GM12878 (cell line): ENCODE measurements at regions not wholly inside any gene's neighbourhood (a gene's known extent, or its start where the extent isn't known, plus 50 kb on each side); places are given as distances from the start of the nearest gene placed in this dataset.

Source experiments
- ATAC-seq: fragments of 200-7000 bp; cut with Tn5 transposase; 3 replicates; pipeline ENCODE4 v1.9.1; 2020; ENCODE audit warnings: mild to moderate bottlenecking, moderate library complexity
- BruUV-seq: library from RNA; stranded (reverse); fragments of 400-500 nt; replicated peaks from 2 replicates; lab custom pipeline; 2021; lab: Mats Ljungman, UMichigan
- CTCF ChIA-PET: fragments of 300-600 bp; sonication (Branson Sonifier 250); formaldehyde crosslinking; extraction: SDS; loops from one replicate; lab custom pipeline; 2021; ENCODE audit warnings: inconsistent platforms; lab: Yijun Ruan, JAX
- POLR2A ChIA-PET: fragments of 350-600 bp; formaldehyde crosslinking; extraction: SDS; loops from one replicate; lab custom pipeline; 2021; ENCODE audit warnings: inconsistent platforms; lab: Charles Lee
- RAD21 ChIA-PET: fragments of 300-600 bp; sonication (Branson Sonifier 250); formaldehyde crosslinking; loops from one replicate; lab custom pipeline; 2023; ENCODE audit warnings: antibody characterized with exemption; ENCODE audit not compliant: unreplicated experiment; lab: Charles Lee
- SMC1A ChIA-PET: fragments of 300-600 bp; sonication (Branson Sonifier 250); formaldehyde crosslinking; loops from one replicate; lab custom pipeline; 2023; ENCODE audit not compliant: unreplicated experiment, uncharacterized antibody; lab: Charles Lee
- DNase-seq: peaks from one replicate; pipeline ENCODE4 v3.0.0-alpha.2; 2011; ENCODE audit warnings: low read depth, low spot score
- FAIRE-seq: peaks from 3 replicates; lab custom pipeline; 2011; peaks lifted over from hg19 to GRCh38; lab: Jason Lieb, UNC
- H2AFZ ChIP-seq: 2 replicates; pipeline ENCODE4 v1.6.0; 2011; ENCODE audit warnings: low read depth, low read length, control low read depth; ENCODE audit not compliant: control insufficient read depth
- H3K27ac ChIP-seq: 2 replicates; pipeline ENCODE4 v1.5.1; 2011; ENCODE audit warnings: control low read depth; ENCODE audit not compliant: control insufficient read depth, insufficient read depth
- H3K27me3 ChIP-seq, 2 experiments: replicated peaks in 1 of 2; 2 replicates each; pipeline versions ENCODE4 v1.6.0 to v1.6.1; 2011; ENCODE audit warnings: low read length in 1 of 2; ENCODE audit not compliant: control insufficient read depth in 2 of 2, insufficient read depth in 2 of 2
- H3K36me3 ChIP-seq, 2 experiments: 2 replicates each; pipeline ENCODE4 v1.5.1; 2011; ENCODE audit warnings: low read length in 1 of 2; ENCODE audit not compliant: control insufficient read depth in 2 of 2, insufficient read depth in 2 of 2
- H3K4me1 ChIP-seq: 2 replicates; pipeline ENCODE4 v1.6.1; 2011; ENCODE audit warnings: mild to moderate bottlenecking, low read length, moderate library complexity, mixed read lengths; ENCODE audit not compliant: control insufficient read depth, insufficient read depth
- H3K4me2 ChIP-seq: 2 replicates; pipeline ENCODE4 v1.6.0; 2011; ENCODE audit warnings: control low read depth; ENCODE audit not compliant: control insufficient read depth, insufficient read depth
- H3K4me3 ChIP-seq: fragments of 200-600 bp; sonication (generic); 2 replicates; pipeline ENCODE4 v1.5.1; 2016
- H3K79me2 ChIP-seq: 2 replicates; pipeline ENCODE4 v1.6.0; 2011; ENCODE audit warnings: low read length; ENCODE audit not compliant: control insufficient read depth, insufficient read depth
- H3K9ac ChIP-seq: 2 replicates; pipeline ENCODE4 v1.8.0; 2011; ENCODE audit warnings: low read length, control low read depth, mixed read lengths; ENCODE audit not compliant: control insufficient read depth, insufficient read depth
- H3K9me3 ChIP-seq: replicated peaks from 3 replicates; pipeline ENCODE4 v1.5.1; 2011; ENCODE audit warnings: mild to moderate bottlenecking, low read length; ENCODE audit not compliant: control insufficient read depth, insufficient read depth
- H4K20me1 ChIP-seq: 2 replicates; pipeline ENCODE4 v1.6.0; 2011; ENCODE audit not compliant: control insufficient read depth, insufficient read depth
- BACH1 ChIP-seq: fragments of 450-650 bp; IDR thresholded peaks from 2 replicates; pipeline ENCODE4 v1.6.1; 2017; ENCODE audit warnings: mild to moderate bottlenecking, borderline replicate concordance
- CBX5 ChIP-seq: sonication (generic); IDR thresholded peaks from 2 replicates; pipeline ENCODE4 v1.6.1; 2016; ENCODE audit warnings: low read depth, moderate library complexity, mild to moderate bottlenecking, inconsistent platforms
- E2F8 ChIP-seq: fragments of 450-650 bp; IDR thresholded peaks from 2 replicates; pipeline ENCODE4 v1.6.1; 2018; ENCODE audit warnings: mild to moderate bottlenecking, low read depth, moderate library complexity; ENCODE audit not compliant: partially characterized antibody
- HDAC6 ChIP-seq: fragments of 200-600 bp; sonication (generic); IDR thresholded peaks from one replicate; pipeline ENCODE4 v1.8.0; 2017; ENCODE audit warnings: antibody characterized with exemption; ENCODE audit not compliant: unreplicated experiment
- MTA2 ChIP-seq: fragments of 450-650 bp; IDR thresholded peaks from 2 replicates; pipeline ENCODE4 v1.6.1; 2016; ENCODE audit warnings: low read depth, mild to moderate bottlenecking, moderate library complexity
- TCF7 ChIP-seq: IDR thresholded peaks from 2 replicates; pipeline ENCODE4 v1.6.1; 2014; ENCODE audit warnings: antibody characterized with exemption, borderline replicate concordance
- WGBS: methylation state at CpG from one replicate; pipeline ENCODE4 v1.1.6; 2016; ENCODE audit warnings: low lambda C conversion rate; ENCODE audit not compliant: insufficient replicate concordance, insufficient coverage; ENCODE audit errors: missing lambda C conversion rate; 5-methylcytosine and 5-hydroxymethylcytosine counted together
- in situ Hi-C: fragments of 300-500 bp; cut with MboI; formaldehyde crosslinking; loops from 9 replicates; pipeline ENCODE4 v1.14.3; 2018; ENCODE audit warnings: mixed read lengths
- intact Hi-C: fragments of 100-400 bp; cut with micrococcal nuclease; formaldehyde crosslinking; loops from one replicate; pipeline ENCODE4 v1.14.2; 2022; ENCODE audit not compliant: unreplicated experiment

DNA sequence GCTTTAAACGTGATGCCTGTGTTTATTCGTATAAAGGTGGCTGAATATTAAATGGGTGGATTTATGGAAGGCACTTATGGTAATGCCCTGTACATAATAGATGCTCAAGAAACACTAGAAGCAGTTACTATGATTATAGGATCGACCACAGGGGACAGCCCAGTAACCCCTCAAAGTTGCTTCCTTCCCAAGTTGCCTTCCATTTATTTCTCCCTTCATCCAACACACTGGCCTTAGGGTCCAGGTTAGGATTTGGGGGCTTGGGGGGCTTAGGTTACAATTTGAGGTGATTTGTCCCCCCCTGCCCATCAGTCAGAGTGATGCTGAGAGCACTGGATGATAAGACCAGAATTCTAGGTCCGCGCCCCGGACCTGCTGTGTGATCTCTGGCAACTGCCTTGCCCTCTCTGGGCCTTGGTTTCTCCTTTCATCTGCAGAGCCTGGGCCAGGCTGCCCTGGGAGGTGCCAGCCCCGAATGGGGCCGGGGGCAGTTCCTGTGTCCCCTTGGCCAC is 101.5 kb downstream of the CEBPB start:
- Histone ChIP-seq H3K4me2 (no peak overlapping the region), H3K4me3 (no peak overlapping the region), H3K27ac (no peak overlapping the region), H3K27me3 (no peaks in the 10 kb centered on the region), H2AFZ (no peak overlapping the region), H4K20me1 (no peaks in the 10 kb centered on the region), H3K9me3 (no peaks in the 10 kb centered on the region), H3K4me1 (peaks cover 1% of the 10 kb centered on the region), H3K79me2 (no peaks in the 10 kb centered on the region), H3K36me3 (no peaks in the 10 kb centered on the region)
- 49% methylated on average over 8 of the region's 8 CpGs for WGBS
- BruUV-seq: no TSS peak
- intact Hi-C loops: no loop called here
- FAIRE-seq (no peak), ATAC-seq (no peak), DNase-seq (no peak)
- CTCF ChIA-PET: no interaction called here
- SMC1A ChIA-PET: no interaction called here
- POLR2A ChIA-PET: no interaction called here
- RAD21 ChIA-PET: no interaction called here
- TF ChIP-seq TCF7 (peak; percentile 28; the same call in 1 of the 2 replicates), E2F8 (no peak)
- TF ChIP-seq, all 136 proteins: peak for 1
- no peak overlapping the region for H3K9ac ChIP-seq
- in situ Hi-C loops: no loop called here

GRCh38 chr20:50292591-50293283 is 102.1 kb downstream of the CEBPB start:
- RAD21 ChIA-PET: no interaction called here
- no peaks in the 10 kb centered on the region for H4K20me1 ChIP-seq
- 39% methylated on average over 26 of the region's 26 CpGs for WGBS
- ATAC-seq (no peak; the same call in 2 of the 3 replicates), DNase-seq (no peak), FAIRE-seq (no peak)
- H3K36me3 ChIP-seq: no peaks in the 10 kb centered on the region
- SMC1A ChIA-PET: no interaction called here
- H3K9me3 ChIP-seq: no peaks in the 10 kb centered on the region
- no peak overlapping the region for H3K4me3 ChIP-seq
- no peak overlapping the region for H3K27ac ChIP-seq
- H3K4me1 ChIP-seq: peaks cover 3% of the 10 kb centered on the region
- in situ Hi-C loops (no loop called here), intact Hi-C loops (no loop called here)
- H3K79me2 ChIP-seq: no peaks in the 10 kb centered on the region
- POLR2A ChIA-PET: no interaction called here
- H3K4me2 ChIP-seq: no peak overlapping the region
- no TSS peak for BruUV-seq
- no peak overlapping the region for H3K9ac ChIP-seq
- CTCF ChIA-PET: no interaction called here
- no peak overlapping the region for H2AFZ ChIP-seq
- TF ChIP-seq MTA2: no peak
- no peak for TF ChIP-seq CBX5
- 0 out of 2 replicates have a peak, but pooled peaks have one; percentile 46 for TF ChIP-seq BACH1
- no peak for TF ChIP-seq HDAC6
- no peaks in the 10 kb centered on the region for H3K27me3 ChIP-seq
